ENCODE measurements at regions not wholly inside any gene's neighbourhood (a gene's known extent, or its start where the extent isn't known, plus 50 kb on each side); places are given as distances from the start of the nearest gene placed in this dataset.

DNA sequence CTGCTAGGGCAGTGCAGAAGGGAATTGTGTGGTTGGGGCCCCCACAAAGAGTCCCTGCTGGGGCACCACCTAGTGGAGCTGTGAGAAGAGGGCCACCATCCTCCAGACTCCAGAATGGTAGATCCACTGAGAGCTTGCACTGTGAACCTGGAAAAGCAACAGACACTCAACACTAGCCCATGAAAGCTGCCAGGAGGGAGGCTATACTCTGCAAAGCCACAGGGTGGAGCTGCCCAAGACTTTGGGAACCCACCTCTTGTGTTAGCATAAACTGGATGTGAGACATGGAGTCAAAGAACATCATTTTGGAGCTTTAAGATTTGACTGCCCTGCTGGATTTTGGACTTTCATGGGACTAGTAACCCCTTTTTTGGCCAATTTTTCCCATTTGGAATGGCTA is 328.4 kb upstream of the KHDRBS2 start:
- CTCF ChIA-PET: no interaction called here
- no peak for DNase-seq
- POLR2A ChIA-PET (ENCODE audit: unreplicated experiment): no interaction called here
- Histone ChIP-seq H3K4me2 (no peak overlapping the region), H3K9me3 (ENCODE audit: insufficient read depth, low read depth) (no peaks in the 10 kb centered on the region), H3K4me3 (no peak overlapping the region), H3K27me3 (ENCODE audit: insufficient read depth, low read depth) (no peaks in the 10 kb centered on the region), H3K4me1 (replicated peaks; ENCODE audit: insufficient read depth) (no peaks in the 10 kb centered on the region), H3F3A (ENCODE audit: insufficient read depth, low read depth) (no peaks in the 10 kb centered on the region), H2AFZ (no peak overlapping the region), H3K27ac (no peak overlapping the region), H4K20me1 (ENCODE audit: insufficient read depth) (no peaks in the 10 kb centered on the region), H3K9me2 (ENCODE audit: insufficient read depth) (no peaks in the 10 kb centered on the region), H3K36me3 (ENCODE audit: low read depth) (no peaks in the 10 kb centered on the region), H3K79me2 (ENCODE audit: low read depth) (no peaks in the 10 kb centered on the region)
- intact Hi-C loops (cut with micrococcal nuclease; ENCODE audit: unreplicated experiment): no loop called here
- TF ChIP-seq, protein P1, sequence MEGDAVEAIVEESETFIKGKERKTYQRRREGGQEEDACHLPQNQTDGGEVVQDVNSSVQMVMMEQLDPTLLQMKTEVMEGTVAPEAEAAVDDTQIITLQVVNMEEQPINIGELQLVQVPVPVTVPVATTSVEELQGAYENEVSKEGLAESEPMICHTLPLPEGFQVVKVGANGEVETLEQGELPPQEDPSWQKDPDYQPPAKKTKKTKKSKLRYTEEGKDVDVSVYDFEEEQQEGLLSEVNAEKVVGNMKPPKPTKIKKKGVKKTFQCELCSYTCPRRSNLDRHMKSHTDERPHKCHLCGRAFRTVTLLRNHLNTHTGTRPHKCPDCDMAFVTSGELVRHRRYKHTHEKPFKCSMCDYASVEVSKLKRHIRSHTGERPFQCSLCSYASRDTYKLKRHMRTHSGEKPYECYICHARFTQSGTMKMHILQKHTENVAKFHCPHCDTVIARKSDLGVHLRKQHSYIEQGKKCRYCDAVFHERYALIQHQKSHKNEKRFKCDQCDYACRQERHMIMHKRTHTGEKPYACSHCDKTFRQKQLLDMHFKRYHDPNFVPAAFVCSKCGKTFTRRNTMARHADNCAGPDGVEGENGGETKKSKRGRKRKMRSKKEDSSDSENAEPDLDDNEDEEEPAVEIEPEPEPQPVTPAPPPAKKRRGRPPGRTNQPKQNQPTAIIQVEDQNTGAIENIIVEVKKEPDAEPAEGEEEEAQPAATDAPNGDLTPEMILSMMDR (conservative IDR thresholded peaks at IDR 0.05): no peak
- no peak for TF ChIP-seq EZH2 (IDR thresholded peaks at IDR 0.05; ENCODE audit: low read depth)
- BruUV-seq (replicated peaks): no TSS peak

DNA sequence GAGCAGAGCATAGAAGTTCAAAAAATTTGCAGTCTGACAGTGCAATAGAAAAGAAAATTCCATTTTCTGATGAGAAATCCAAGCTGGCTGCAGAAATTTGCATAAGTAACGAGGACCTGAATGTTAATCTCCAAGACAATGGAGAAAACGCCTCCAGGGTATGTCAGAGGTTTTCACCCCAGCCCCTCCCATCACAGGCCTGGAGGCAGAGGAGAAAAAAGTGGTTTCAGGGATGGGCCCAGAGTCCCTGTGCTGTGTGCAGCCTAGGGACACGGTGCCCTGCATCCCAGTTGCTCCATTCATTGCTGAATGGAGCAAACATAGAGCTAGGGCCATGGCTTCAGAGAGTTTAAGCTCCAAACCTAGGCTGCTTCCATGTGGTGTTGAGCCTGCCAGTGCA is 327.9 kb upstream of the KHDRBS2 start:
- no peaks in the 10 kb centered on the region for H4K20me1 ChIP-seq (ENCODE audit: insufficient read depth)
- no peaks in the 10 kb centered on the region for H3F3A ChIP-seq (ENCODE audit: insufficient read depth, low read depth)
- intact Hi-C loops (cut with micrococcal nuclease; ENCODE audit: unreplicated experiment): no loop called here
- no peaks in the 10 kb centered on the region for H3K79me2 ChIP-seq (ENCODE audit: low read depth)
- H3K4me2 ChIP-seq: no peak overlapping the region
- no peaks in the 10 kb centered on the region; the same call in 1 of the 2 replicates for H3K9me3 ChIP-seq (ENCODE audit: insufficient read depth, low read depth)
- no peaks in the 10 kb centered on the region for H3K27me3 ChIP-seq (ENCODE audit: insufficient read depth, low read depth)
- H2AFZ ChIP-seq: no peak overlapping the region
- H3K4me3 ChIP-seq: no peak overlapping the region
- TF ChIP-seq, protein P1 (conservative IDR thresholded peaks at IDR 0.05): no peak
- no peak for TF ChIP-seq EZH2 (IDR thresholded peaks at IDR 0.05; ENCODE audit: low read depth)
- BruUV-seq (replicated peaks): no TSS peak
- ChIA-PET POLR2A (ENCODE audit: unreplicated experiment) (no interaction called here), CTCF (no interaction called here)
- H3K4me1 ChIP-seq (replicated peaks; ENCODE audit: insufficient read depth): no peaks in the 10 kb centered on the region
- H3K36me3 ChIP-seq (ENCODE audit: low read depth): no peaks in the 10 kb centered on the region
- H3K9me2 ChIP-seq (ENCODE audit: insufficient read depth): no peaks in the 10 kb centered on the region
- DNase-seq: no peak
- no peak overlapping the region for H3K27ac ChIP-seq

DNA sequence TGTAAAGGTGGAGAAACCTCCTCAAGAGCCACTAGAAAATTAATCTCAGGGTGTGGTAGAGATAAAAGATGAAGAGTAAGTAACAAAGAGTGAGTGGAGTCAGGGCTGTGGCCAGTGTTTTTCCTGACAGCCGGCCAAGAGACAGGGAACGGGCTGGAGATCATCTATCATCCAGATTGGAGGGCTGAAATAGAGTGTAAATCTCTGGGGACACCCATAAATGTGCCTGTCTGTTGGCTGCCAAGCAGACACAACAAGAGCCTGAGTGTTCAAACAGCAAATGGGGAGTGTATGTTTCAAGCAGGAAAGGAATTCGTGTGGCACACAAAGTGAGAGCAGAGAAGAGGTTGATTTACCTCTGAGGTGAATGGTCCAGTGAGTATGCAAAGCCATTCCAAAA is 326.4 kb upstream of the KHDRBS2 start:
- Histone ChIP-seq H3K4me3 (no peak overlapping the region), H3K27me3 (ENCODE audit: insufficient read depth, low read depth) (no peaks in the 10 kb centered on the region), H3F3A (ENCODE audit: insufficient read depth, low read depth) (no peaks in the 10 kb centered on the region), H4K20me1 (ENCODE audit: insufficient read depth) (no peaks in the 10 kb centered on the region), H3K9me3 (ENCODE audit: insufficient read depth, low read depth) (no peaks in the 10 kb centered on the region; the same call in 1 of the 2 replicates), H3K36me3 (ENCODE audit: low read depth) (no peaks in the 10 kb centered on the region), H3K4me1 (replicated peaks; ENCODE audit: insufficient read depth) (no peaks in the 10 kb centered on the region), H3K9me2 (ENCODE audit: insufficient read depth) (no peaks in the 10 kb centered on the region), H2AFZ (no peak overlapping the region), H3K4me2 (no peak overlapping the region), H3K79me2 (ENCODE audit: low read depth) (no peaks in the 10 kb centered on the region), H3K27ac (no peak overlapping the region)
- no peak for TF ChIP-seq EZH2 (IDR thresholded peaks at IDR 0.05; ENCODE audit: low read depth)
- TF ChIP-seq, protein P1 (conservative IDR thresholded peaks at IDR 0.05): no peak
- intact Hi-C loops (cut with micrococcal nuclease; ENCODE audit: unreplicated experiment): no loop called here
- DNase-seq: no peak
- ChIA-PET POLR2A (ENCODE audit: unreplicated experiment) (no interaction called here), CTCF (no interaction called here)
- no TSS peak for BruUV-seq (replicated peaks)
